CD4-positive, alpha-beta T cell (primary cell): ENCODE measurements at regions not wholly inside any gene's neighbourhood (a gene's known extent, or its start where the extent isn't known, plus 50 kb on each side); places are given as distances from the start of the nearest gene placed in this dataset.

ENCODE experiments used
- ATAC-seq: fragments of 200-7000 bp; cut with Tn5 transposase; one replicate; pipeline ENCODE4 v1.10.0; 2022; ENCODE audit warnings: mild to moderate bottlenecking; ENCODE audit not compliant: poor library complexity
- CTCF ChIA-PET: fragments of 350-600 bp; sonication (Branson Sonifier 250); formaldehyde crosslinking; loops from one replicate; lab custom pipeline; 2021; ENCODE audit warnings: antibody characterized with exemption, inconsistent platforms; lab: Charles Lee
- POLR2A ChIA-PET: fragments of 350-600 bp; sonication (Branson Sonifier 250); formaldehyde crosslinking; loops from one replicate; lab custom pipeline; 2021; ENCODE audit warnings: antibody characterized with exemption, inconsistent platforms; lab: Charles Lee
- DNase-seq, 14 experiments: peaks; one replicate each; pipeline ENCODE4 v3.0.0-alpha.2; 2013 to 2020; ENCODE audit warnings: mixed read lengths in 2 of 14
- H3K27ac ChIP-seq, 2 donors: one replicate each; pipeline versions ENCODE4 v1.5.1 to v1.7.0; 2013; ENCODE audit warnings: low read length in 2 of 2, low read depth in 1 of 2, mild to moderate bottlenecking in 1 of 2
- H3K27me3 ChIP-seq, 2 experiments: 1 replicate in 1 of 2; 2 replicates in 1 of 2; pipeline versions ENCODE4 v1.6.1 to v1.7.0; 2013; ENCODE audit warnings: low read length in 2 of 2, control low read depth in 1 of 2, mild to moderate bottlenecking in 1 of 2, moderate library complexity in 1 of 2; ENCODE audit not compliant: insufficient read depth in 2 of 2, control insufficient read depth in 1 of 2
- H3K36me3 ChIP-seq: one replicate; pipeline ENCODE4 v1.6.1; 2013; ENCODE audit warnings: low read length, control low read depth; ENCODE audit not compliant: insufficient read depth
- H3K4me1 ChIP-seq: one replicate; pipeline ENCODE4 v1.6.1; 2013; ENCODE audit warnings: low read length, control low read depth; ENCODE audit not compliant: insufficient read depth
- H3K4me3 ChIP-seq: one replicate; pipeline ENCODE4 v1.5.1; 2013; ENCODE audit warnings: mild to moderate bottlenecking, low read length, moderate library complexity
- H3K9me3 ChIP-seq, 2 experiments: 1 replicate in 1 of 2; 2 replicates in 1 of 2; pipeline versions ENCODE4 v1.6.1 to v1.7.0; 2013; ENCODE audit warnings: low read length in 2 of 2, mild to moderate bottlenecking in 2 of 2, control low read depth in 1 of 2, moderate library complexity in 1 of 2; ENCODE audit not compliant: control insufficient read depth in 1 of 2, insufficient read depth in 1 of 2
- H3K27ac Mint-ChIP-seq: one replicate; pipeline ENCODE4 v1.8.0; 2020; ENCODE audit warnings: mixed read lengths
- H3K27me3 Mint-ChIP-seq: one replicate; pipeline ENCODE4 v1.8.0; 2021; ENCODE audit warnings: mixed read lengths
- H3K36me3 Mint-ChIP-seq: one replicate; pipeline ENCODE4 v1.8.0; 2021; ENCODE audit warnings: low read depth, mixed read lengths
- H3K4me1 Mint-ChIP-seq: one replicate; pipeline ENCODE4 v1.8.0; 2021; ENCODE audit warnings: low read depth, mixed read lengths
- H3K4me3 Mint-ChIP-seq: one replicate; pipeline ENCODE4 v1.8.0; 2020; ENCODE audit warnings: mild to moderate bottlenecking, mixed read lengths
- H3K9me3 Mint-ChIP-seq: one replicate; pipeline ENCODE4 v1.8.0; 2020; ENCODE audit warnings: mixed read lengths
- intact Hi-C, 2 experiments: fragments of 100-400 bp; cut with DNase I in 1 of 2; cut with micrococcal nuclease in 1 of 2; formaldehyde crosslinking; loops; one replicate each; pipeline versions ENCODE4 v1.15.1 to v1.9.0; 2023 to 2025; cut with DNase I, micrococcal nuclease
- TF ChIP-seq, protein P1 (sequence below): fragments of 200-600 bp; IDR thresholded peaks from one replicate; pipeline ENCODE4 v1.8.0; 2022; ENCODE audit warnings: antibody characterized with exemption, mild to moderate bottlenecking

DNA sequence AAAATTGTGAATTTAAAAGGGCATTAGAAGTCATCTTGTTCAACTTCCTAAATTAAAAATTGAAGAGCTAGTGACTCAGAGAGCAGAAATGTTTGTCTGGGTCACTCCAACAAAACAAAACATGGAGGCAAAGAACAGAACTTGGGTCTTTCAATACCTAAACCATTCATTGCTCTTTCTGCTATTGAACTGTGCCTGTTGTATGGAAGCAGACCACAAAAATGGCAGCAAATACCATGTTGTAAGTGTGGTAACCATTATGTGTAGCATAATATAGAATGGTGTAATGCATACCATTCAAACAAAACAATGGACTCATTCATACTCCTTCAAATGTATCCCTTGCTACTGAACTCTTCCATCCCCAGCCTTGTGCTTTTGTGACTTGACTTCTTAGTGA is 360.2 kb upstream of the NRG3 start:
- intact Hi-C loops: loop anchor here in 1 of 2 experiments (2.0 kb wide), 1 partner anchor 20 kb away; no protein-coding TSS in a partner anchor
- Histone ChIP-seq H3K27ac (no peak overlapping the region), H3K9me3 (peaks cover 0 to 8% of the 10 kb centered on the region in 2 experiments), H3K4me3 (no peak overlapping the region), H3K4me1 (no peaks in the 10 kb centered on the region), H3K36me3 (no peaks in the 10 kb centered on the region), H3K27me3 (no peaks in the 10 kb centered on the region)
- Mint-ChIP-seq H3K9me3 (peaks cover 6% of the 10 kb centered on the region), H3K27me3 (no peaks in the 10 kb centered on the region), H3K27ac (no peak overlapping the region), H3K36me3 (no peaks in the 10 kb centered on the region), H3K4me1 (no peaks in the 10 kb centered on the region), H3K4me3 (no peak overlapping the region)
- DNase-seq (no peak), ATAC-seq (no peak)
- CTCF ChIA-PET: no interaction called here
- POLR2A ChIA-PET: no interaction called here
- TF ChIP-seq, protein P1, sequence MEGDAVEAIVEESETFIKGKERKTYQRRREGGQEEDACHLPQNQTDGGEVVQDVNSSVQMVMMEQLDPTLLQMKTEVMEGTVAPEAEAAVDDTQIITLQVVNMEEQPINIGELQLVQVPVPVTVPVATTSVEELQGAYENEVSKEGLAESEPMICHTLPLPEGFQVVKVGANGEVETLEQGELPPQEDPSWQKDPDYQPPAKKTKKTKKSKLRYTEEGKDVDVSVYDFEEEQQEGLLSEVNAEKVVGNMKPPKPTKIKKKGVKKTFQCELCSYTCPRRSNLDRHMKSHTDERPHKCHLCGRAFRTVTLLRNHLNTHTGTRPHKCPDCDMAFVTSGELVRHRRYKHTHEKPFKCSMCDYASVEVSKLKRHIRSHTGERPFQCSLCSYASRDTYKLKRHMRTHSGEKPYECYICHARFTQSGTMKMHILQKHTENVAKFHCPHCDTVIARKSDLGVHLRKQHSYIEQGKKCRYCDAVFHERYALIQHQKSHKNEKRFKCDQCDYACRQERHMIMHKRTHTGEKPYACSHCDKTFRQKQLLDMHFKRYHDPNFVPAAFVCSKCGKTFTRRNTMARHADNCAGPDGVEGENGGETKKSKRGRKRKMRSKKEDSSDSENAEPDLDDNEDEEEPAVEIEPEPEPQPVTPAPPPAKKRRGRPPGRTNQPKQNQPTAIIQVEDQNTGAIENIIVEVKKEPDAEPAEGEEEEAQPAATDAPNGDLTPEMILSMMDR: no peak

DNA sequence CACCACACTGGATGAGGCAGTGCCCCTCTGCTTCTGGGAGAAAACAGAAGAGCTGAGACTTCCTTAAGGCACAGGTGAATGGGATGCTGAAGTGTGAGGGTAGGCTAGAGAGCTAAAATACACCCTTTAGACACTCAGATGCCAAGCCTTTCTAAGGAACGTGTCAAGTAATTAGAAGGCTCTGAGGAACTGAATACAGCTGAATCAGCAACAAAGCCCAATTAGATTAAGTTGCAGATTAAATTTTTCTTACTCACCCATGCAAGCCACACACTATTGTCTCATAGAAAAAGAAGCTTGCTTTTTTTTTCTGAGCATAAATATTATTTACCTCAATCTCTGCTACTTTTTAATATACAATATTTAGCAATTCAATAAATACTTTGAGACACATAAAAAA is 354.3 kb upstream of the NRG3 start:
- Histone ChIP-seq H3K27ac (no peak overlapping the region), H3K4me1 (no peaks in the 10 kb centered on the region), H3K4me3 (no peak overlapping the region), H3K36me3 (no peaks in the 10 kb centered on the region), H3K9me3 (no peaks in the 10 kb centered on the region), H3K27me3 (no peaks in the 10 kb centered on the region)
- no peak for DNase-seq
- ChIA-PET CTCF (no interaction called here), POLR2A (no interaction called here)
- intact Hi-C loops: no loop called here
- no peaks in the 10 kb centered on the region for H3K4me1 Mint-ChIP-seq
- H3K36me3 Mint-ChIP-seq: no peaks in the 10 kb centered on the region
- H3K9me3 Mint-ChIP-seq: no peaks in the 10 kb centered on the region
- no peak for ATAC-seq
- no peak overlapping the region for H3K27ac Mint-ChIP-seq
- H3K4me3 Mint-ChIP-seq: no peak overlapping the region
- TF ChIP-seq, protein P1: no peak
- H3K27me3 Mint-ChIP-seq: no peaks in the 10 kb centered on the region

GRCh38 chr10:81524467-81524866 is 350.5 kb upstream of the NRG3 start:
- no peak overlapping the region for H3K4me3 ChIP-seq

More at GRCh38 chr10:81524467-81524866, 350.5 kb upstream of the NRG3 start:
- Histone ChIP-seq H3K36me3 (no peaks in the 10 kb centered on the region), H3K4me1 (no peaks in the 10 kb centered on the region), H3K9me3 (peaks cover 0 to 7% of the 10 kb centered on the region in 2 experiments), H3K27me3 (no peaks in the 10 kb centered on the region), H3K27ac (no peak overlapping the region)
- DNase-seq: no peak
- H3K27ac Mint-ChIP-seq: no peak overlapping the region
- CTCF ChIA-PET: no interaction called here
- POLR2A ChIA-PET: no interaction called here
- H3K4me3 Mint-ChIP-seq: no peak overlapping the region
- H3K4me1 Mint-ChIP-seq: no peaks in the 10 kb centered on the region
- no peak for ATAC-seq
- H3K27me3 Mint-ChIP-seq: no peaks in the 10 kb centered on the region
- peaks cover 7% of the 10 kb centered on the region for H3K9me3 Mint-ChIP-seq
- intact Hi-C loops: no loop called here
- no peaks in the 10 kb centered on the region for H3K36me3 Mint-ChIP-seq
- TF ChIP-seq, protein P1: no peak
